ENCODE measurements at regions not wholly inside any gene's neighbourhood (a gene's known extent, or its start where the extent isn't known, plus 50 kb on each side); places are given as distances from the start of the nearest gene placed in this dataset.

DNA sequence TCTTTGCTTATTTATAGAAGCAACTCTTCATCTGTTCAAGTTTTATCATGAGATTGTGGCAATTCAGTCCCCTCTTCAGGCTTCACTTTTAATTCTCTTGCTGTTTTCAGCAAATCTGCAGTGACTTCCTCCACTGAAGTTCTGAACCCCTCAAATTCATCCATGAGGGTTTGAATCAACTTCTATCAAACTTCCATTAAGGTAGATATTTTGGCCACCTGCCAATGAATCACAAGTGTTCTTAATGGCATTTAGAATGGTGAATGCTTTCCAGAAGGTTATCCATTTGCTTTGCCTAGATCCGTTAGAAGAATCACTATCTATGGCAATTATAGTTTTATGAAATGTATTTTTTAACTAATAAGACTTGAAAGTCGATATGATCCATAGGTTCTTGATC is 946.7 kb upstream of the B3GALT2 start:
- no peak overlapping the region for H3K27ac ChIP-seq (ENCODE audit: low read depth in 1 of 2, low read length in 1 of 2)
- 97% methylated on average over 2 of the region's 2 CpGs for WGBS
- H3K9me3 ChIP-seq (ENCODE audit: control insufficient read depth in 2 of 2, insufficient read depth in 1 of 2, low read length in 1 of 2), result no peaks in the 10 kb centered on the region
- no peak for DNase-seq (ENCODE audit: low read depth in 6 of 9, low spot score in 9 of 9)
- H3K27me3 ChIP-seq (ENCODE audit: control insufficient read depth in 2 of 2, insufficient read depth in 1 of 2, low read length in 1 of 2), result no peaks in the 10 kb centered on the region
- no peak overlapping the region for H3K4me3 ChIP-seq (ENCODE audit: low read length in 2 of 2)
- no peaks in the 10 kb centered on the region for H3K36me3 ChIP-seq (ENCODE audit: control insufficient read depth in 2 of 2, insufficient read depth in 2 of 2, low read length in 1 of 2)
- H3K4me1 ChIP-seq (ENCODE audit: control insufficient read depth in 2 of 2, insufficient read depth in 2 of 2, low read length in 2 of 2), result no peaks in the 10 kb centered on the region

DNA sequence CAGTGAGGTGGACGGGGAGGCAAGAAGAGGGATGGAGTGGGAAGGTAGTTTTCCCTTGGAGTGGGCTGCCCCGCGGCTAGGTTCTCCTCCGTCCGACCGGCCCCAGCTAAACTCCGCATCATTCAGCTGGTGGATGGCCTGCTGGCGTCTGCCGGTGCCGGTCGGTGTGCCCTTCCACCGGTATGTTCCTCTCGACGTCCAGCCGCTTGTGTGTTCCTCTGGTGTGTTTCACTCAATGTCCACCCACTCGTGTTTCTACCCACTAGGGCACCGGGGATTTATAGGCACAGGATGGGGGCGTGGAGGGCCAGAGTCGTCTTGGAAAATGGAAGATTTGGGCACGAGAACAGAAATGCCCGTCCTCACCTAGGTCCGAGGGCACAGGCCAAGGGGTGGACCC is 931.7 kb upstream of the B3GALT2 start:
- no peak for DNase-seq (ENCODE audit: low read depth in 6 of 9, low spot score in 9 of 9)

DNA sequence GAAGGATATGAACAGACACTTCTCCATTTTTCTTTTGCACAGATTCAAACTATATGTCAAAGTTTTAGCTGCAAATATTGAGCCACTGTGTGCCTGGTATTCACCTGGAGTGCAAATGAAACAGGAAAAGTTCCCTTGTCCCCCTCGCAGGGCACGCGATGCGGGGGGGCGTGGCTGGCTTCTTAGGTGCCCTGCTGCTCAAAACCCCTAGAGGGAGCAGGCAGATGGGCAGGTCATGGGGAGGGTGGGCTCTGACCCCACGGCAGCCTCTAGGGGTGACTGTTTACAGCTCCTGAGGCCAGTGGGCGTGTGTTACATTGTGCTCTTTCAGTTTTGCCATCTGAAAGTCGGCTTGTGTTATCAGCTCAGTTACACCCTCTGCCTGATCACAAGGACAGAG is 931.2 kb upstream of the B3GALT2 start:
- Histone ChIP-seq H3K4me3 (ENCODE audit: low read length in 2 of 2) (no peak overlapping the region), H3K36me3 (ENCODE audit: control insufficient read depth in 2 of 2, insufficient read depth in 2 of 2, low read length in 1 of 2) (no peaks in the 10 kb centered on the region), H3K27ac (ENCODE audit: low read depth in 1 of 2, low read length in 1 of 2) (no peak overlapping the region), H3K9me3 (ENCODE audit: control insufficient read depth in 2 of 2, insufficient read depth in 1 of 2, low read length in 1 of 2) (peaks cover 0 to 9% of the 10 kb centered on the region in 2 donors), H3K27me3 (ENCODE audit: control insufficient read depth in 2 of 2, insufficient read depth in 1 of 2, low read length in 1 of 2) (no peaks in the 10 kb centered on the region), H3K4me1 (ENCODE audit: control insufficient read depth in 2 of 2, insufficient read depth in 2 of 2, low read length in 2 of 2) (peaks cover 0 to 2% of the 10 kb centered on the region in 2 donors)
- WGBS, result 94% methylated on average over 8 of the region's 8 CpGs
- DNase-seq (ENCODE audit: low read depth in 6 of 9, low spot score in 9 of 9), result no peak

More for the DNA sequence above, 931.7 kb upstream of the B3GALT2 start:
- Histone ChIP-seq H3K27ac (ENCODE audit: low read depth in 1 of 2, low read length in 1 of 2) (no peak overlapping the region), H3K9me3 (ENCODE audit: control insufficient read depth in 2 of 2, insufficient read depth in 1 of 2, low read length in 1 of 2) (peaks cover 0 to 9% of the 10 kb centered on the region in 2 donors), H3K27me3 (ENCODE audit: control insufficient read depth in 2 of 2, insufficient read depth in 1 of 2, low read length in 1 of 2) (no peaks in the 10 kb centered on the region), H3K36me3 (ENCODE audit: control insufficient read depth in 2 of 2, insufficient read depth in 2 of 2, low read length in 1 of 2) (no peaks in the 10 kb centered on the region), H3K4me1 (ENCODE audit: control insufficient read depth in 2 of 2, insufficient read depth in 2 of 2, low read length in 2 of 2) (peaks cover 0 to 2% of the 10 kb centered on the region in 2 donors), H3K4me3 (ENCODE audit: low read length in 2 of 2) (no peak overlapping the region)
- over 99% methylated on average over 22 of the region's 22 CpGs for WGBS

DNA sequence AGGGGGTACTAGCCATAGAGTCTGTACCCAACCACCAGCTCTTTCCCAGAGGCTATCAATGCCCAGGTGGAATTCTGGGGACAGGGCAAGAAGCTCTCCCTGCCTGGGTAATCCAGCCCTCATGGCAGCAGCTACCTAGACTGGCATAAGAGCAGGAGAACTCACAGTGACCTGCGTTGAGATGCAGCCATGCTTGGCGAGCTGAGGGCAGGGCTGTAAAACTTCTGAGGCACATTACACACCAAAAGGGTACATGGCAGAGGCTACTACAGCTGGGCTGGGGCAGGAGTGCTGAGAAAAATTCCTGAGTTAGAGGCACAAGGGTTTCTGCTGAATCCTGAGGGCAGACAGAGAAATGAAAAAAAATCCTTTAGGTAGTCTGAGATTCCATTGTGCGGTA is 927.9 kb upstream of the B3GALT2 start:
- H3K27ac ChIP-seq (ENCODE audit: low read depth in 1 of 2, low read length in 1 of 2), result no peak overlapping the region
- H3K4me1 ChIP-seq (ENCODE audit: control insufficient read depth in 2 of 2, insufficient read depth in 2 of 2, low read length in 2 of 2), result peaks cover 0 to 2% of the 10 kb centered on the region in 2 donors
- WGBS, result 77% methylated on average over 3 of the region's 3 CpGs
- no peak overlapping the region for H3K4me3 ChIP-seq (ENCODE audit: low read length in 2 of 2)
- H3K9me3 ChIP-seq (ENCODE audit: control insufficient read depth in 2 of 2, insufficient read depth in 1 of 2, low read length in 1 of 2), result peaks cover 0 to 9% of the 10 kb centered on the region in 2 donors
- no peak for DNase-seq (ENCODE audit: low read depth in 6 of 9, low spot score in 9 of 9)
- no peaks in the 10 kb centered on the region for H3K27me3 ChIP-seq (ENCODE audit: control insufficient read depth in 2 of 2, insufficient read depth in 1 of 2, low read length in 1 of 2)
- no peaks in the 10 kb centered on the region for H3K36me3 ChIP-seq (ENCODE audit: control insufficient read depth in 2 of 2, insufficient read depth in 2 of 2, low read length in 1 of 2)

DNA sequence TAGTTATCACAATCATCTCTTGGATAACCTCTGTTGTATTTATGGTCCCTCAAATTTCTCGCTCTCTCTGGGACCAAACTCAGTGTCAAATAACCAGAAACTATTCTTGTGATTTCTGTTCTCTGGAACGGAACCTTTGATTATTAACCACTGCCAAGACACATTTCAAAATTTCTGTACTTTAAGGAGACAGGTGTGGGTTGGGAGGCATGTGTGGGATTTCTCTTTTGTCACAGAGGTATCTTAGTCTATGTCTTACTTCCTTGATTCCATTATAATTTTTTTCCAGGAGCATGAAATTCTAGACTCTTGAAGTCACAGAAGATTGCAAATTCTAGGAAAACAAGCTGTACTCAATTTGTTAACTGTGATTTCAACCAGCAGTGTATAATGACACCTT is 919.0 kb upstream of the B3GALT2 start:
- H3K4me3 ChIP-seq (ENCODE audit: low read length in 2 of 2), result no peak overlapping the region
- H3K27ac ChIP-seq (ENCODE audit: low read depth in 1 of 2, low read length in 1 of 2), result no peak overlapping the region
- 98% methylated on average over 2 of the region's 2 CpGs for WGBS
- no peak for DNase-seq (ENCODE audit: low read depth in 6 of 9, low spot score in 9 of 9)
- peaks cover 21 to 25% of the 10 kb centered on the region in 2 donors for H3K4me1 ChIP-seq (ENCODE audit: control insufficient read depth in 2 of 2, insufficient read depth in 2 of 2, low read length in 2 of 2)
- H3K9me3 ChIP-seq (ENCODE audit: control insufficient read depth in 2 of 2, insufficient read depth in 1 of 2, low read length in 1 of 2), result peaks cover 0 to 4% of the 10 kb centered on the region in 2 donors
- H3K27me3 ChIP-seq (ENCODE audit: control insufficient read depth in 2 of 2, insufficient read depth in 1 of 2, low read length in 1 of 2), result no peaks in the 10 kb centered on the region
- no peaks in the 10 kb centered on the region for H3K36me3 ChIP-seq (ENCODE audit: control insufficient read depth in 2 of 2, insufficient read depth in 2 of 2, low read length in 1 of 2)

DNA sequence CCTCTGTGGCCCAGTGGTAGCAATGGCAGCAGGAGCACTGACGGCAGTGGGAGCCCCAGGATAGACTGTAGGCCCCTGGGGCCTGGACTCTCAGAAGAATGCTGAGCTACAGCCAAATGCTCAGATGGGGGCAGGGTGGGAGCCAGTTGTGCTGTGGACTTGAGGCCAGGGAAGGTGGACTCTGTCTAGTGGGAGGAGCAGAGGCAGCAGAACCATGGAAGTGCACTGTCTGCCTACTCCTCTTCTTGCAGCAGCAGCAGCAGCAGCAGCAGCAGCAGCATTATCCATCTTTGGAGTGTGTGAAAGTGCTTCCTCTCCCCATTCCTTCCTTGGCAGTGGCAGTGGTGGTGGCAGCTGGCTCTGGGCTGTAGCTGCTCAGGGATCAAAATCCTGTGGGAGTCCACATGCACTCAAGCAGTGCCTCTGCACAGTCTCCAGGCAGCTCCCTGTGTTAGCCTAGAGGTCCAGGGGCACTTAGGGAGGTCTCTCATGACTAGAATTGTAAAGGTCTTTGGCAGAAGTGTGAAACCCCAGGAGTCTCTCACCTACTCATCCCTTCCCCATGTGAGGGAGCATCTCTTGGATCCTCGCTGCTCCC is 917.9 kb upstream of the B3GALT2 start:
- 97% methylated on average over 2 of the region's 2 CpGs for WGBS
- H3K9me3 ChIP-seq (ENCODE audit: control insufficient read depth in 2 of 2, insufficient read depth in 1 of 2, low read length in 1 of 2), result peaks cover 0 to 4% of the 10 kb centered on the region in 2 donors
- H3K27me3 ChIP-seq (ENCODE audit: control insufficient read depth in 2 of 2, insufficient read depth in 1 of 2, low read length in 1 of 2), result no peaks in the 10 kb centered on the region
- H3K36me3 ChIP-seq (ENCODE audit: control insufficient read depth in 2 of 2, insufficient read depth in 2 of 2, low read length in 1 of 2), result no peaks in the 10 kb centered on the region
- H3K4me1 ChIP-seq (ENCODE audit: control insufficient read depth in 2 of 2, insufficient read depth in 2 of 2, low read length in 2 of 2), result peaks cover 21 to 25% of the 10 kb centered on the region in 2 donors
- no peak overlapping the region for H3K27ac ChIP-seq (ENCODE audit: low read depth in 1 of 2, low read length in 1 of 2)
- H3K4me3 ChIP-seq (ENCODE audit: low read length in 2 of 2), result no peak overlapping the region
- peak in 1 of 9 donors; percentile 22 for DNase-seq (ENCODE audit: low read depth in 6 of 9, low spot score in 9 of 9)

DNA sequence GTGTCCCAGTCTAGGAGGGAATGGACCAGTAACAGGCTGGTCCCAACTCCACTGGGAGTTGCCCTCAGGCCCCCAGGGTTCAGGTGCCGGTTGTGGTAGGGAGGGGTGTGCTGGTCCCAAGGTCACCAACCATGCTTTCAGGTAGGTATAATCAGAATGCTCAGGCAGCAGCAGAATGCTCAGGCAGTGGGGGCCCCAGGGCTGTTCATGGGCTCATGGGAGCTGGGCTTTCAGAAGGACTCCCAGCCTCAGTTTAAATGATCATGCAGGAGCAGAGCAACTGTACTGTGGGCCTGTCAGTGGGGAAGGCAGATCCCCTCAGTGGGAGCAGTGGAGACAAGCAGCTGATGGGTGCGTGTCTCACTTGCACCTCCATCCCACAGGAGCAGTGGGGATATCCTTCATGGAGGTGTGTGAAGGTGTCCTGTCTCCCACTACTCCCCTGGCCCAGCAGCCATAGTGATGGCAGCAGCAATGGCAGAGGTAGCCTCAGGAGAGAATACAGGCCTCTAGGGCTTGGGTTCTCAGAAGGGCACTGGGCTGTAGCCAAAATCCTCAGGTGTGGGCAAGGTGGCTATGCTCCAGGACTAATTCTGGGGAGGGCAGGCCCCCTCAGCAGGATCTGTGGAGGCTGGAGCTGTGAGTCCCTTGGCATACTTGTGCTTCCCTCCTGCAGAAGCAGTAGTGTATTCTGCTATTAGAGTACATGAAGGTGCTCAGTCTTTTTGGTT is 917.3 kb upstream of the B3GALT2 start:
- H3K4me3 ChIP-seq (ENCODE audit: low read length in 2 of 2), result no peak overlapping the region
- DNase-seq (ENCODE audit: low read depth in 6 of 9, low spot score in 9 of 9), result peak in 1 of 9 donors; percentile 15
- H3K27me3 ChIP-seq (ENCODE audit: control insufficient read depth in 2 of 2, insufficient read depth in 1 of 2, low read length in 1 of 2), result no peaks in the 10 kb centered on the region
- peak overlapping the region in 1 of 2 donors; percentile 48 for H3K27ac ChIP-seq (ENCODE audit: low read depth in 1 of 2, low read length in 1 of 2)
- 76% methylated on average over 2 of the region's 2 CpGs for WGBS
- H3K36me3 ChIP-seq (ENCODE audit: control insufficient read depth in 2 of 2, insufficient read depth in 2 of 2, low read length in 1 of 2), result no peaks in the 10 kb centered on the region
- H3K4me1 ChIP-seq (ENCODE audit: control insufficient read depth in 2 of 2, insufficient read depth in 2 of 2, low read length in 2 of 2), result peaks cover 21 to 25% of the 10 kb centered on the region in 2 donors
- peaks cover 0 to 4% of the 10 kb centered on the region in 2 donors for H3K9me3 ChIP-seq (ENCODE audit: control insufficient read depth in 2 of 2, insufficient read depth in 1 of 2, low read length in 1 of 2)

DNA sequence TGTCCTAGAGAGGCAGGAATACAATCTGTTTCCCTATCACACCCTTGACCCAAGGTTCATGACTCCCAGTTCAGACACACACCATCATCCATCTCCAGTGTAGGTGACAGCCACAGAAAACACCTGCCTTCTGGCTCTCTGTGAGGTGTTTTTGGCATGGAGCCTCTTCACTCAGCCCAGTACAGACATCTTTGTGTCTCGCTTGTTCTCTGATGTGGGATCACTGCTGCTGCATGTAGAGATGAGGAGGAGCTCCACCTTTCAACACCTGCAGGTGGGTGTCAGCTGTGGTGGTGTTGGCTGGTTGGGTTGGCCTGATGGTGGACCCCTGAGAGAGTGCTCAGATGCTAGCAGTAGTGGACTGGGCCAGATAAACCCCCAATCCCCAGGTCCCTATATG is 916.7 kb upstream of the B3GALT2 start:
- 12% methylated on average over 1 of the region's 1 CpG for WGBS
- Histone ChIP-seq H3K27me3 (ENCODE audit: control insufficient read depth in 2 of 2, insufficient read depth in 1 of 2, low read length in 1 of 2) (no peaks in the 10 kb centered on the region), H3K4me1 (ENCODE audit: control insufficient read depth in 2 of 2, insufficient read depth in 2 of 2, low read length in 2 of 2) (peaks cover 21 to 25% of the 10 kb centered on the region in 2 donors), H3K4me3 (ENCODE audit: low read length in 2 of 2) (no peak overlapping the region), H3K27ac (ENCODE audit: low read depth in 1 of 2, low read length in 1 of 2) (peak overlapping the region; percentile 52 to 69), H3K36me3 (ENCODE audit: control insufficient read depth in 2 of 2, insufficient read depth in 2 of 2, low read length in 1 of 2) (no peaks in the 10 kb centered on the region), H3K9me3 (ENCODE audit: control insufficient read depth in 2 of 2, insufficient read depth in 1 of 2, low read length in 1 of 2) (peaks cover 0 to 4% of the 10 kb centered on the region in 2 donors)
- peak in 8 of 9 donors; percentile 34 to 81 (median 54) for DNase-seq (ENCODE audit: low read depth in 6 of 9, low spot score in 9 of 9)

DNA sequence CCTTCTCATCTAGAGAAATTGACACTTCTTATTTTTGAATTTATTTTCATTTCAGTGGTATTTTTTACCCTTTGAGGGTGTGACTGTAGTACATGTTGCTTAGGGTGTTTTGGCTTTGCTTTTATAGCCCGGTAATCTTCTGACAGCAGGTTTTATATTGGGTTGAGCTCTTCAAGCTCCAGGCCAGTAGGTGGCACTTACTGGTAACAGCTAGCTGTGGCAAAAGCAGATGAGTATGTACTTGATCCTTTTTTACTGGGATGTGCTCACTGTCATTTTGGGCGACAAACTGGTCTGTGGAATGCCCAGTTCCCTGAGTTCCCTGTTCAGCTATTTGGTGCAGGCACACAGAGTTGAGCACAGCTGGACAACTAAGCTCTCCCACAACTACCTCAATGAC is 916.2 kb upstream of the B3GALT2 start:
- H3K36me3 ChIP-seq (ENCODE audit: control insufficient read depth in 2 of 2, insufficient read depth in 2 of 2, low read length in 1 of 2), result no peaks in the 10 kb centered on the region
- no peaks in the 10 kb centered on the region for H3K27me3 ChIP-seq (ENCODE audit: control insufficient read depth in 2 of 2, insufficient read depth in 1 of 2, low read length in 1 of 2)
- WGBS, result 72% methylated on average over 2 of the region's 2 CpGs
- H3K4me1 ChIP-seq (ENCODE audit: control insufficient read depth in 2 of 2, insufficient read depth in 2 of 2, low read length in 2 of 2), result peaks cover 21 to 25% of the 10 kb centered on the region in 2 donors
- no peak overlapping the region for H3K4me3 ChIP-seq (ENCODE audit: low read length in 2 of 2)
- DNase-seq (ENCODE audit: low read depth in 6 of 9, low spot score in 9 of 9), result peak in 7 of 9 donors; percentile 9 to 64 (median 40)
- peak overlapping the region; percentile 52 to 69 for H3K27ac ChIP-seq (ENCODE audit: low read depth in 1 of 2, low read length in 1 of 2)
- peaks cover 0 to 4% of the 10 kb centered on the region in 2 donors for H3K9me3 ChIP-seq (ENCODE audit: control insufficient read depth in 2 of 2, insufficient read depth in 1 of 2, low read length in 1 of 2)
